HG03432 (cell line): ENCODE measurements at regions not wholly inside any gene's neighbourhood (a gene's known extent, or its start where the extent isn't known, plus 50 kb on each side); places are given as distances from the start of the nearest gene placed in this dataset.
"Not testable (repeated sequence)": the region's sequence is repeated elsewhere in the genome, so short reads cannot be mapped to it uniquely, and the experiment has no call there.

ENCODE experiments used
- ATAC-seq: cut with Tn5 transposase; IDR thresholded peaks from one replicate; pipeline ENCODE4 v1.9.1; 2021; ENCODE audit warnings: mild to moderate bottlenecking, moderate library complexity; ENCODE audit not compliant: unreplicated experiment

GRCh38 chr2:167383610-167384194 lies 495.4 kb downstream of the XIRP2 start:
- ATAC-seq = no peak

- ATAC-seq = no peak
These were observed 493.1 kb downstream of the XIRP2 start for GRCh38 chr2:167381349-167381748.

- no peak for ATAC-seq
These were observed 492.3 kb downstream of the XIRP2 start for GRCh38 chr2:167380555-167380954.

- ATAC-seq = no peak
These were observed 491.8 kb downstream of the XIRP2 start for GRCh38 chr2:167380094-167380493.

GRCh38 chr2:167369083-167369482 lies 480.8 kb downstream of the XIRP2 start:
- ATAC-seq = no peak

- no peak for ATAC-seq
These were observed 480.1 kb downstream of the XIRP2 start for GRCh38 chr2:167368371-167368770.

GRCh38 chr2:167365216-167365615 lies 476.9 kb downstream of the XIRP2 start:
- no peak for ATAC-seq

GRCh38 chr2:167361426-167361825 lies 473.1 kb downstream of the XIRP2 start:
- ATAC-seq = no peak

GRCh38 chr2:167355821-167356220 lies 467.5 kb downstream of the XIRP2 start:
- no peak for ATAC-seq

- no peak for ATAC-seq
These were observed 465.5 kb downstream of the XIRP2 start for GRCh38 chr2:167353605-167354280.

GRCh38 chr2:167345559-167345958 lies 457.3 kb downstream of the XIRP2 start:
- no peak for ATAC-seq

- no peak for ATAC-seq
These were observed 454.5 kb downstream of the XIRP2 start for GRCh38 chr2:167342769-167343168.

- ATAC-seq = no peak
These were observed 452.0 kb downstream of the XIRP2 start for GRCh38 chr2:167340322-167340721.

GRCh38 chr2:167336213-167336612 lies 447.9 kb downstream of the XIRP2 start:
- no peak for ATAC-seq

- ATAC-seq = no peak
These were observed 447.3 kb downstream of the XIRP2 start for GRCh38 chr2:167335541-167335992.

GRCh38 chr2:167334146-167334742 lies 446.0 kb downstream of the XIRP2 start:
- no peak for ATAC-seq

GRCh38 chr2:167333245-167333644 lies 445.0 kb downstream of the XIRP2 start:
- ATAC-seq = no peak

GRCh38 chr2:167332358-167332757 lies 444.1 kb downstream of the XIRP2 start:
- ATAC-seq = no peak

- peak; percentile 74 for ATAC-seq
These were observed 443.5 kb downstream of the XIRP2 start for GRCh38 chr2:167331636-167332232.

- not testable (repeated sequence) for ATAC-seq
These were observed 440.5 kb downstream of the XIRP2 start for GRCh38 chr2:167328808-167329207.

GRCh38 chr2:167322795-167323194 lies 434.5 kb downstream of the XIRP2 start:
- no peak for ATAC-seq

- no peak for ATAC-seq
These were observed 430.3 kb downstream of the XIRP2 start for GRCh38 chr2:167318581-167318980.
